ENCODE measurements at regions not wholly inside any gene's neighbourhood (a gene's known extent, or its start where the extent isn't known, plus 50 kb on each side); places are given as distances from the start of the nearest gene placed in this dataset.

DNA sequence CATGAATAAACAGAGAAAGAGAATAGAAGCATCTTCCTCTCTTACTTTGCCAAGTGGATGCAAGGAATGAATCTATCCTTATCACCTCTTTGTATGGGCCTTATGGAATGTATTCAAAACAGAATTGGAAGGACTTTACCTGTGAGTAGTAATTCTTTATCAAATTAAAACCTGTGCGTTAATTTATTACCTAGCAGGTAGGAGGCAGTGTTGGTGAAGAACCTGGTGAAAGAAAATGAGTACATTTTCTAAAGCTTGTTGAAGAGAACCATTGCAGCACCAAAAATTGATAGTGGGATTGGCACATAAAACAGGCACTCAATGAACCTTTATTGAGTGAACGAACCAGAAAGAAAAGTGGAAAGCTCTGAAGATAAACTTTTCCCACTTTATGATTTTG is 1302.1 kb upstream of the CELF4 start:
- TF ChIP-seq EZH2 (IDR thresholded peaks at IDR 0.05; ENCODE audit: insufficient read depth, low read length): no peak
- TF ChIP-seq, protein P1, sequence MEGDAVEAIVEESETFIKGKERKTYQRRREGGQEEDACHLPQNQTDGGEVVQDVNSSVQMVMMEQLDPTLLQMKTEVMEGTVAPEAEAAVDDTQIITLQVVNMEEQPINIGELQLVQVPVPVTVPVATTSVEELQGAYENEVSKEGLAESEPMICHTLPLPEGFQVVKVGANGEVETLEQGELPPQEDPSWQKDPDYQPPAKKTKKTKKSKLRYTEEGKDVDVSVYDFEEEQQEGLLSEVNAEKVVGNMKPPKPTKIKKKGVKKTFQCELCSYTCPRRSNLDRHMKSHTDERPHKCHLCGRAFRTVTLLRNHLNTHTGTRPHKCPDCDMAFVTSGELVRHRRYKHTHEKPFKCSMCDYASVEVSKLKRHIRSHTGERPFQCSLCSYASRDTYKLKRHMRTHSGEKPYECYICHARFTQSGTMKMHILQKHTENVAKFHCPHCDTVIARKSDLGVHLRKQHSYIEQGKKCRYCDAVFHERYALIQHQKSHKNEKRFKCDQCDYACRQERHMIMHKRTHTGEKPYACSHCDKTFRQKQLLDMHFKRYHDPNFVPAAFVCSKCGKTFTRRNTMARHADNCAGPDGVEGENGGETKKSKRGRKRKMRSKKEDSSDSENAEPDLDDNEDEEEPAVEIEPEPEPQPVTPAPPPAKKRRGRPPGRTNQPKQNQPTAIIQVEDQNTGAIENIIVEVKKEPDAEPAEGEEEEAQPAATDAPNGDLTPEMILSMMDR (IDR thresholded peaks at IDR 0.05; ENCODE audit: insufficient read depth, low read depth, low read length): no peak
